DOHH2 (cell line): ENCODE measurements at regions not wholly inside any gene's neighbourhood (a gene's known extent, or its start where the extent isn't known, plus 50 kb on each side); places are given as distances from the start of the nearest gene placed in this dataset.

Experiments used
- CTCF ChIP-seq: fragments of 200-600 bp; sonication (generic); IDR thresholded peaks from one replicate; pipeline ENCODE4 v1.5.1; 2014; ENCODE audit warnings: antibody characterized with exemption, mild to moderate bottlenecking, low read depth, low read length; ENCODE audit not compliant: poor library complexity, severe bottlenecking
- EZH2phosphoT487 ChIP-seq: fragments of 200-600 bp; sonication (generic); IDR thresholded peaks from 2 replicates; pipeline ENCODE4 v1.6.1; 2017; ENCODE audit warnings: borderline replicate concordance, mild to moderate bottlenecking, antibody characterized with exemption, low read length, moderate library complexity, mixed read lengths

GRCh38 chr21:43273016-43273707 lies 104.4 kb downstream of the CRYAA start:
- TF ChIP-seq CTCF (no peak), EZH2phosphoT487 (no peak)
